ENCODE measurements at regions not wholly inside any gene's neighbourhood (a gene's known extent, or its start where the extent isn't known, plus 50 kb on each side); places are given as distances from the start of the nearest gene placed in this dataset.

GRCh38 chr4:156619154-156619934 is 352.3 kb downstream of the PDGFC start:
- no peaks in the 10 kb centered on the region for H3K79me1 ChIP-seq (ENCODE audit: low read depth in 1 of 2, low read length in 2 of 2)
- H3K18ac ChIP-seq (ENCODE audit: low read depth, low read length), result no peak overlapping the region
- no peak overlapping the region for H3K56ac ChIP-seq (ENCODE audit: extremely low read depth, insufficient read depth, low read length)
- no peak overlapping the region for H4K91ac ChIP-seq (ENCODE audit: insufficient read depth, low read depth, low read length)
- no peak overlapping the region for H3K4me3 ChIP-seq (ENCODE audit: insufficient read depth, low read depth, low read length)
- ChIA-PET POLR2A (ENCODE audit: unreplicated experiment) (no interaction called here), CTCF (no interaction called here)
- H3K4me2 ChIP-seq (ENCODE audit: low read depth, low read length), result no peak overlapping the region
- no peak overlapping the region for H2BK15ac ChIP-seq (ENCODE audit: low read depth, low read length)
- no peak for DNase-seq
- no peak overlapping the region for H2BK20ac ChIP-seq (ENCODE audit: low read depth, low read length)
- in situ Hi-C loops (cut with MboI; ENCODE audit: low sequenced_read_pairs) (no loop called here), intact Hi-C loops (cut with micrococcal nuclease) (loop anchor here (5.0 kb wide), 1 partner anchor 348 kb away; no protein-coding TSS in a partner anchor), dilution Hi-C loops (cut with HindIII; ENCODE audit: low sequenced_read_pairs, unreplicated experiment) (no loop called here)
- TF ChIP-seq CEBPB (IDR thresholded peaks at IDR 0.05; ENCODE audit: low read depth, low read length), result no peak
- TF ChIP-seq RAD21 (IDR thresholded peaks at IDR 0.05; ENCODE audit: low read length), result no peak
- TF ChIP-seq CHD1 (IDR thresholded peaks at IDR 0.05; ENCODE audit: low read depth, low read length), result no peak
- TF ChIP-seq POLR2A (IDR thresholded peaks at IDR 0.05; ENCODE audit: low read depth, low read length), result no peak
- no peak for TF ChIP-seq RFX5 (IDR thresholded peaks at IDR 0.05; ENCODE audit: low read depth, low read length)
- TF ChIP-seq MAFK (IDR thresholded peaks at IDR 0.05; ENCODE audit: low read depth, low read length), result no peak
- no peak for TF ChIP-seq BHLHE40 (IDR thresholded peaks at IDR 0.05; ENCODE audit: low read depth, low read length)
- TF ChIP-seq ELK1 (IDR thresholded peaks at IDR 0.05; ENCODE audit: borderline replicate concordance, low read depth, low read length), result no peak
- no peak for TF ChIP-seq NFE2L2 (IDR thresholded peaks at IDR 0.05; ENCODE audit: low read depth, low read length)
- TF ChIP-seq FOS (IDR thresholded peaks at IDR 0.05; ENCODE audit: low read depth, low read length), result no peak
- TF ChIP-seq RCOR1 (IDR thresholded peaks at IDR 0.05; ENCODE audit: insufficient replicate concordance, low read length), result no peak
- no peaks in the 10 kb centered on the region for H3K9me1 ChIP-seq (ENCODE audit: insufficient read depth, low read length)
- no peak overlapping the region for H3K14ac ChIP-seq (replicated peaks; ENCODE audit: low read depth, low read length)
- H3K4me1 ChIP-seq (ENCODE audit: control insufficient read depth, insufficient read depth, low read length), result peaks cover 2% of the 10 kb centered on the region; the same call in 1 of the 2 replicates
- no peaks in the 10 kb centered on the region for H3K9me3 ChIP-seq (ENCODE audit: control insufficient read depth, insufficient read depth, low read length)
- no peak overlapping the region for H2AK5ac ChIP-seq (ENCODE audit: low read depth, low read length)
- no peak overlapping the region for H2BK5ac ChIP-seq (ENCODE audit: low read depth, low read length, poor library complexity, severe bottlenecking)
- H2AK9ac ChIP-seq (replicated peaks; ENCODE audit: low read depth, low read length, poor library complexity), result no peak overlapping the region
- no peak overlapping the region for H2BK120ac ChIP-seq (ENCODE audit: low read depth, low read length)
- no peak overlapping the region for H3K27ac ChIP-seq (ENCODE audit: insufficient read depth, low read length)
- no peak overlapping the region for H3K4ac ChIP-seq (ENCODE audit: low read depth, low read length)
- H4K5ac ChIP-seq (ENCODE audit: low read depth, low read length), result no peak overlapping the region
- no peak overlapping the region for H3K9ac ChIP-seq (ENCODE audit: low read depth, low read length)
- no peaks in the 10 kb centered on the region for H3K36me3 ChIP-seq (ENCODE audit: control insufficient read depth, insufficient read depth, low read length)
- no CpG with 5 or more reads among the region's 3 CpGs for WGBS, 2 experiments (ENCODE audit: extremely low coverage in 2 of 2, insufficient read length in 1 of 2)
- no peak overlapping the region for H4K8ac ChIP-seq (ENCODE audit: low read depth in 2 of 2, low read length in 2 of 2)
- no peaks in the 10 kb centered on the region for H4K20me1 ChIP-seq (ENCODE audit: insufficient read depth, low read length)
- ATAC-seq (ENCODE audit: low read depth), result no peak
- H2AFZ ChIP-seq (replicated peaks; ENCODE audit: low read length, poor library complexity), result no peak overlapping the region
- H3K23ac ChIP-seq (ENCODE audit: low read depth, low read length), result no peak overlapping the region
- no peaks in the 10 kb centered on the region for H3K27me3 ChIP-seq (ENCODE audit: control insufficient read depth, insufficient read depth, low read length)
- no TSS peak for BruUV-seq (replicated peaks)
